Pons (tissue), 1 donor: ENCODE measurements at regions not wholly inside any gene's neighbourhood (a gene's known extent, or its start where the extent isn't known, plus 50 kb on each side); places are given as distances from the start of the nearest gene placed in this dataset.
"Not testable (repeated sequence)": the region's sequence is repeated elsewhere in the genome, so short reads cannot be mapped to it uniquely, and the experiment has no call there.

Experiments
- DNase-seq: peaks from one replicate; pipeline ENCODE4 v3.0.0-alpha.2; 2016; ENCODE audit warnings: low spot score

GRCh38 chr6:165167861-165168260 is 141.5 kb downstream of the C6orf118 start:
- no peak for DNase-seq

- no peak for DNase-seq
Observed at GRCh38 chr6:165167311-165167710, 142.1 kb downstream of the C6orf118 start.

GRCh38 chr6:165163519-165163918 is 145.9 kb downstream of the C6orf118 start:
- no peak for DNase-seq

- DNase-seq = no peak
Observed at GRCh38 chr6:165159460-165159859, 149.9 kb downstream of the C6orf118 start.

GRCh38 chr6:165146456-165146855 is 162.9 kb downstream of the C6orf118 start:
- peak; percentile 78 for DNase-seq

- no peak for DNase-seq
Observed at GRCh38 chr6:165135889-165136288, 173.5 kb downstream of the C6orf118 start.

- DNase-seq = no peak
Observed at GRCh38 chr6:165129086-165129485, 180.3 kb downstream of the C6orf118 start.

- DNase-seq = not testable (repeated sequence)
Observed at GRCh38 chr6:165127743-165128142, 181.7 kb downstream of the C6orf118 start.

GRCh38 chr6:165124681-165125080 is 184.7 kb downstream of the C6orf118 start:
- DNase-seq = not testable (repeated sequence)

GRCh38 chr6:165119231-165120020 is 190.0 kb downstream of the C6orf118 start:
- DNase-seq = peak; percentile 43

- DNase-seq = no peak
Observed at GRCh38 chr6:165118736-165119135, 190.7 kb downstream of the C6orf118 start.

GRCh38 chr6:165117806-165118205 is 191.6 kb downstream of the C6orf118 start:
- no peak for DNase-seq

GRCh38 chr6:165117121-165117520 is 192.3 kb downstream of the C6orf118 start:
- DNase-seq = no peak

GRCh38 chr6:165110860-165111259 is 198.5 kb downstream of the C6orf118 start:
- DNase-seq = no peak

GRCh38 chr6:165109011-165109410 is 200.4 kb downstream of the C6orf118 start:
- peak; percentile 88 for DNase-seq

- no peak for DNase-seq
Observed at GRCh38 chr6:165106261-165106660, 203.1 kb downstream of the C6orf118 start.

GRCh38 chr6:165098165-165098564 is 211.2 kb downstream of the C6orf118 start:
- no peak for DNase-seq

- DNase-seq = no peak
Observed at GRCh38 chr6:165096868-165097267, 212.5 kb downstream of the C6orf118 start.

- DNase-seq = no peak
Observed at GRCh38 chr6:165096209-165096608, 213.2 kb downstream of the C6orf118 start.

- DNase-seq = no peak
Observed at GRCh38 chr6:165092881-165093595, 216.4 kb downstream of the C6orf118 start.

GRCh38 chr6:165091121-165091785 is 218.2 kb downstream of the C6orf118 start:
- no peak for DNase-seq

- no peak for DNase-seq
Observed at GRCh38 chr6:165090242-165090641, 219.2 kb downstream of the C6orf118 start.

GRCh38 chr6:165086814-165087213 is 222.6 kb downstream of the C6orf118 start:
- DNase-seq = no peak
